GM23338 (cell line): ENCODE measurements at regions not wholly inside any gene's neighbourhood (a gene's known extent, or its start where the extent isn't known, plus 50 kb on each side); places are given as distances from the start of the nearest gene placed in this dataset.

Experiments
- ATAC-seq: fragments of 200-7000 bp; cut with Tn5 transposase; 3 replicates; pipeline ENCODE4 v1.9.1; 2020
- DNase-seq: peaks from one replicate; pipeline ENCODE4 v3.0.0-alpha.2; 2015; ENCODE audit warnings: low spot score
- H2AFZ ChIP-seq: fragments of 200-600 bp; sonication (generic); 2 replicates; pipeline ENCODE4 v1.8.0; 2016; ENCODE audit warnings: antibody characterized with exemption, mild to moderate bottlenecking, moderate library complexity
- H3F3A ChIP-seq: fragments of 200-600 bp; sonication (generic); replicated peaks from 2 replicates; pipeline ENCODE4 v1.8.0; 2017; ENCODE audit warnings: antibody characterized with exemption, mixed run types, low read depth
- H3K27ac ChIP-seq: fragments of 200-600 bp; sonication (generic); 2 replicates; pipeline ENCODE4 v1.6.1; 2016; ENCODE audit warnings: low read depth
- H3K27me3 ChIP-seq: fragments of 200-600 bp; sonication (generic); 2 replicates; pipeline ENCODE4 v1.8.0; 2016; ENCODE audit warnings: mild to moderate bottlenecking, mixed run types, moderate library complexity; ENCODE audit not compliant: insufficient read depth
- H3K36me3 ChIP-seq: fragments of 200-600 bp; sonication (generic); 2 replicates; pipeline ENCODE4 v1.8.0; 2016; ENCODE audit warnings: mild to moderate bottlenecking; ENCODE audit not compliant: insufficient read depth
- H3K4me1 ChIP-seq: fragments of 200-600 bp; sonication (generic); 2 replicates; pipeline ENCODE4 v1.8.0; 2016; ENCODE audit warnings: mild to moderate bottlenecking, moderate library complexity; ENCODE audit not compliant: insufficient read depth
- H3K4me2 ChIP-seq: fragments of 200-600 bp; sonication (generic); 2 replicates; pipeline ENCODE4 v1.7.1; 2017; ENCODE audit warnings: mixed run types
- H3K4me3 ChIP-seq: fragments of 200-600 bp; sonication (generic); 2 replicates; pipeline ENCODE4 v1.6.1; 2016; ENCODE audit warnings: mixed run types
- H3K79me2 ChIP-seq: fragments of 200-600 bp; sonication (generic); replicated peaks from 2 replicates; pipeline ENCODE4 v1.8.0; 2017; ENCODE audit warnings: mild to moderate bottlenecking; ENCODE audit not compliant: insufficient read depth
- H3K9me2 ChIP-seq: fragments of 200-600 bp; sonication (generic); 2 replicates; pipeline ENCODE4 v1.8.0; 2017; ENCODE audit not compliant: insufficient read depth
- H4K20me1 ChIP-seq: fragments of 200-600 bp; sonication (generic); replicated peaks from 2 replicates; pipeline ENCODE4 v1.8.0; 2017; ENCODE audit warnings: mild to moderate bottlenecking; ENCODE audit not compliant: insufficient read depth
- H3K27ac Mint-ChIP-seq: 2 replicates; pipeline ENCODE4 v1.8.0; 2020; ENCODE audit warnings: inconsistent platforms, mild to moderate bottlenecking, moderate library complexity, mixed read lengths
- H3K27me3 Mint-ChIP-seq: 3 replicates; pipeline ENCODE4 v1.8.0; 2022; ENCODE audit warnings: low read depth, mild to moderate bottlenecking, moderate library complexity, mixed read lengths, inconsistent platforms; ENCODE audit not compliant: insufficient read depth, poor library complexity
- H3K36me3 Mint-ChIP-seq: 3 replicates; pipeline ENCODE4 v1.8.0; 2021; ENCODE audit warnings: low read depth, mild to moderate bottlenecking, inconsistent platforms, moderate library complexity, mixed read lengths
- H3K4me1 Mint-ChIP-seq: 3 replicates; pipeline ENCODE4 v1.8.0; 2020; ENCODE audit warnings: mild to moderate bottlenecking, inconsistent platforms, mixed read lengths
- H3K4me3 Mint-ChIP-seq: 3 replicates; pipeline ENCODE4 v1.8.0; 2021; ENCODE audit warnings: moderate library complexity, mild to moderate bottlenecking, inconsistent platforms, mixed read lengths
- H3K9me3 Mint-ChIP-seq: 3 replicates; pipeline ENCODE4 v1.8.0; 2020; ENCODE audit warnings: moderate library complexity, mild to moderate bottlenecking, inconsistent platforms, mixed read lengths
- CREB1 ChIP-seq: fragments of 250-450 bp; sonication (Bioruptor Pico); IDR thresholded peaks from 2 replicates; pipeline ENCODE4 v1.5.0; 2020; ENCODE audit warnings: low read depth, mild to moderate bottlenecking, moderate library complexity
- CTCF ChIP-seq, 2 experiments: fragments of 200-600 bp in 1 of 2; sonication (generic) in 1 of 2; conservative IDR thresholded peaks; 2 replicates each; pipeline versions ENCODE4 v1.5.1 to v1.6.1; 2016 to 2017; ENCODE audit warnings: antibody characterized with exemption in 2 of 2, low read depth in 2 of 2, mild to moderate bottlenecking in 2 of 2, moderate library complexity in 1 of 2
- ETS1 ChIP-seq: IDR thresholded peaks from 2 replicates; pipeline ENCODE4 v1.6.1; 2016; ENCODE audit warnings: antibody characterized with exemption
- EZH2 ChIP-seq: fragments of 200-600 bp; sonication (generic); IDR thresholded peaks from one replicate; pipeline ENCODE4 v1.8.0; 2017; ENCODE audit warnings: antibody characterized with exemption, mild to moderate bottlenecking, low read depth; ENCODE audit not compliant: unreplicated experiment
- EZH2phosphoT487 ChIP-seq: fragments of 200-600 bp; sonication (generic); IDR thresholded peaks from one replicate; pipeline ENCODE4 v1.8.1; 2018; ENCODE audit warnings: antibody characterized with exemption; ENCODE audit not compliant: unreplicated experiment
- JUNB ChIP-seq: IDR thresholded peaks from one replicate; pipeline ENCODE4 v1.6.1; 2016; ENCODE audit warnings: antibody characterized with exemption; ENCODE audit not compliant: unreplicated experiment
- NANOG ChIP-seq: IDR thresholded peaks from 2 replicates; pipeline ENCODE4 v1.6.1; 2016; ENCODE audit warnings: antibody characterized with exemption, borderline replicate concordance
- POLR2AphosphoS5 ChIP-seq: IDR thresholded peaks from 2 replicates; pipeline ENCODE4 v1.6.1; 2016; ENCODE audit warnings: antibody characterized with exemption, low read depth
- REST ChIP-seq: IDR thresholded peaks from one replicate; pipeline ENCODE4 v1.6.1; 2018; ENCODE audit warnings: antibody characterized with exemption; ENCODE audit not compliant: unreplicated experiment
- STAT1 ChIP-seq: IDR thresholded peaks from one replicate; pipeline ENCODE4 v1.6.1; 2016; ENCODE audit warnings: antibody characterized with exemption; ENCODE audit not compliant: unreplicated experiment
- ZNF114 ChIP-seq: fragments of 250-450 bp; sonication (Bioruptor Pico); IDR thresholded peaks from 2 replicates; pipeline ENCODE4 v1.5.0; 2020; ENCODE audit warnings: mild to moderate bottlenecking, moderate library complexity
- ZNF331 ChIP-seq: fragments of 250-450 bp; sonication (Bioruptor Pico); IDR thresholded peaks from 2 replicates; pipeline ENCODE4 v1.5.0; 2020; ENCODE audit warnings: low read depth, mild to moderate bottlenecking, moderate library complexity
- ZNF462 ChIP-seq: fragments of 250-450 bp; sonication (Bioruptor Pico); IDR thresholded peaks from 2 replicates; pipeline ENCODE4 v1.5.0; 2020; ENCODE audit warnings: mild to moderate bottlenecking, moderate library complexity

GRCh38 chr21:31543191-31543590 is 116.3 kb upstream of the SOD1 start:
- H3K4me1 ChIP-seq, result peaks cover 18% of the 10 kb centered on the region
- peaks cover 3% of the 10 kb centered on the region for H3K27me3 Mint-ChIP-seq
- H3K36me3 ChIP-seq, result no peaks in the 10 kb centered on the region
- TF ChIP-seq EZH2, result no peak
- no peak for TF ChIP-seq EZH2phosphoT487
- TF ChIP-seq REST, result no peak
- TF ChIP-seq ETS1, result no peak
- no peak for TF ChIP-seq JUNB
- no peak for TF ChIP-seq ZNF331 (CRISPR knock-in tag)
- no peak for TF ChIP-seq CREB1 (CRISPR knock-in tag)
- no peak for TF ChIP-seq ZNF114 (CRISPR knock-in tag)
- TF ChIP-seq POLR2AphosphoS5, result no peak
- TF ChIP-seq NANOG, result no peak
- TF ChIP-seq STAT1, result no peak
- TF ChIP-seq ZNF462 (CRISPR knock-in tag), result no peak
- TF ChIP-seq CTCF (conservative IDR thresholded peaks at IDR 0.05; ENCODE audit: low read depth in 2 of 2), result no peak
- no peak overlapping the region for H3K27ac Mint-ChIP-seq
- ATAC-seq, result no peak
- no peaks in the 10 kb centered on the region for H3F3A ChIP-seq
- H3K27me3 ChIP-seq, result no peaks in the 10 kb centered on the region
- H3K4me3 Mint-ChIP-seq, result no peak overlapping the region
- peaks cover 29% of the 10 kb centered on the region for H3K4me1 Mint-ChIP-seq
- H3K9me2 ChIP-seq, result no peaks in the 10 kb centered on the region
- DNase-seq, result no peak
- no peaks in the 10 kb centered on the region for H3K36me3 Mint-ChIP-seq
- H3K27ac ChIP-seq, result 0 out of 2 replicates have a peak overlapping the region, but pooled peaks have one; percentile 32
- H3K4me2 ChIP-seq, result no peak overlapping the region
- H2AFZ ChIP-seq, result no peak overlapping the region
- peaks cover 43% of the 10 kb centered on the region for H3K79me2 ChIP-seq
- H4K20me1 ChIP-seq, result peaks cover 5% of the 10 kb centered on the region; the same call in 1 of the 2 replicates
- no peaks in the 10 kb centered on the region for H3K9me3 Mint-ChIP-seq
- H3K4me3 ChIP-seq, result no peak overlapping the region
